T-helper 2 cell treated with Interferon-gamma antibody and Interleukin-4, amounts not matched to agents 5 μg/mL and 100 μg/mL, for 36 hours (primary cell): ENCODE measurements at regions not wholly inside any gene's neighbourhood (a gene's known extent, or its start where the extent isn't known, plus 50 kb on each side); places are given as distances from the start of the nearest gene placed in this dataset.
A peak's percentile ranks its signal among the peaks of the same experiment; 100 is the strongest.
"Not testable (repeated sequence)": the region's sequence is repeated elsewhere in the genome, so short reads cannot be mapped to it uniquely, and the experiment has no call there.

Source experiments
- DNase-seq: peaks from one replicate; pipeline ENCODE4 v3.0.0; 2021; ENCODE audit warnings: low spot score
- H3K27ac Mint-ChIP-seq: one replicate; pipeline ENCODE4 v1.8.0; 2021; ENCODE audit warnings: mild to moderate bottlenecking, mixed read lengths
- H3K27me3 Mint-ChIP-seq: one replicate; pipeline ENCODE4 v1.8.0; 2021; ENCODE audit warnings: low read depth, mixed read lengths
- H3K36me3 Mint-ChIP-seq: one replicate; pipeline ENCODE4 v1.8.0; 2021; ENCODE audit warnings: low read depth, mixed read lengths
- H3K4me1 Mint-ChIP-seq: one replicate; pipeline ENCODE4 v1.8.0; 2021; ENCODE audit warnings: low read depth, mixed read lengths
- H3K4me3 Mint-ChIP-seq: one replicate; pipeline ENCODE4 v1.8.0; 2022; ENCODE audit warnings: mild to moderate bottlenecking, moderate library complexity, mixed read lengths
- H3K9me3 Mint-ChIP-seq: one replicate; pipeline ENCODE4 v1.8.0; 2021; ENCODE audit warnings: mixed read lengths

DNA sequence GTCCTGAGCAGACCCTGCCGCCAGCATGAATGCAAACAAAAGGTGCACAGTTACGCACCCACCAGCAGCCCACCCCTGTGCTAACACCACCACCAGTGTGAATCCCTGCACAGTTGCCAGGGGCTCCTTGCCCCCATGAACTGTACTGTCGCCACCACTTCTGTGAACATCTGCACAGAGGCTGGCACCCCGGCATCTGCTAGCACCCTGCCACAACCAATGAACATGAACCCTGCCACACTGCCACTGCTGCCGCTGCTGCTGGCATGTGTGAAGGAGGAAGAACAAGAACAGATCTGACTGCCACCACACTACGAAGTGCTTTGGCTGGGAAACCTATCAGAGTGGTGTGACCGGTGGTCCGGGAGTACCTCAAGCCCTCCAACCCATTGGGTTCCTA is 261.3 kb downstream of the PARM1 start:
- no peak overlapping the region for H3K27ac Mint-ChIP-seq
- peaks cover 4% of the 10 kb centered on the region for H3K9me3 Mint-ChIP-seq
- DNase-seq, result no peak
- H3K36me3 Mint-ChIP-seq, result no peaks in the 10 kb centered on the region
- no peak overlapping the region for H3K4me3 Mint-ChIP-seq
- no peaks in the 10 kb centered on the region for H3K4me1 Mint-ChIP-seq
- no peaks in the 10 kb centered on the region for H3K27me3 Mint-ChIP-seq

- DNase-seq, H3K27me3 Mint-ChIP-seq, H3K4me1 Mint-ChIP-seq, H3K36me3 Mint-ChIP-seq, H3K27ac Mint-ChIP-seq, H3K4me3 Mint-ChIP-seq, H3K9me3 Mint-ChIP-seq: not testable (repeated sequence)
Measured at GRCh38 chr4:75192182-75192581, 259.3 kb downstream of the PARM1 start.

DNA sequence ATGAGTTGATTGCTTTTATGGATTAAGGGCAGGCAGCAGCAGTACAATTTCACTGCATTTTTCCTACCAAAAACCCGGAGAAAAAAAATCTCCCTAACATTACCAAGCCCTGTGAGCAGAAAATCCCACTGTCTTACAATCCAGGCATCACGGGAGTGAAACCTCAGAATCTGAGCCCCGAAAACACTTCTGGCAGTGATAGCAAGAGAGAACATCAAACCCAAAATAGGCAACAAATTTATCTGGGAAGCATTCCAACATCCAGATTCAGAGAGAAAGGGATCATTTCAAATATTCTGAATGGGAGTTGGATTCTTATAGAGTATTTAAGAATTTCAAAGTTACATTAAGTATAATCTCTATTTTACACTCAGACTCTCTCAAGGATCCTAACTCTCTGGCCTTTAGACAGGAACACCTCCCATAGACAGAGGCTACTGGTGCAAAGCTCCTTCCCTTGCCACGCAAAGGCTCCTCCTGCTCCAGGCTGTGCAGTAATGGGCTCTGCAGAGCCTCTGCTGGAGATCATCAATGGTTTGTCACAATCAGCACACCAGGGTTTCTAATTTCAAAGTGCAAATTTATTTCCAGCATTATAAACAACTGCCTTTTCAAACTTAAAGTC is 256.9 kb downstream of the PARM1 start:
- Mint-ChIP-seq H3K27me3 (no peaks in the 10 kb centered on the region), H3K36me3 (no peaks in the 10 kb centered on the region), H3K4me1 (no peaks in the 10 kb centered on the region), H3K9me3 (no peaks in the 10 kb centered on the region), H3K4me3 (no peak overlapping the region), H3K27ac (no peak overlapping the region)
- DNase-seq, result no peak

DNA sequence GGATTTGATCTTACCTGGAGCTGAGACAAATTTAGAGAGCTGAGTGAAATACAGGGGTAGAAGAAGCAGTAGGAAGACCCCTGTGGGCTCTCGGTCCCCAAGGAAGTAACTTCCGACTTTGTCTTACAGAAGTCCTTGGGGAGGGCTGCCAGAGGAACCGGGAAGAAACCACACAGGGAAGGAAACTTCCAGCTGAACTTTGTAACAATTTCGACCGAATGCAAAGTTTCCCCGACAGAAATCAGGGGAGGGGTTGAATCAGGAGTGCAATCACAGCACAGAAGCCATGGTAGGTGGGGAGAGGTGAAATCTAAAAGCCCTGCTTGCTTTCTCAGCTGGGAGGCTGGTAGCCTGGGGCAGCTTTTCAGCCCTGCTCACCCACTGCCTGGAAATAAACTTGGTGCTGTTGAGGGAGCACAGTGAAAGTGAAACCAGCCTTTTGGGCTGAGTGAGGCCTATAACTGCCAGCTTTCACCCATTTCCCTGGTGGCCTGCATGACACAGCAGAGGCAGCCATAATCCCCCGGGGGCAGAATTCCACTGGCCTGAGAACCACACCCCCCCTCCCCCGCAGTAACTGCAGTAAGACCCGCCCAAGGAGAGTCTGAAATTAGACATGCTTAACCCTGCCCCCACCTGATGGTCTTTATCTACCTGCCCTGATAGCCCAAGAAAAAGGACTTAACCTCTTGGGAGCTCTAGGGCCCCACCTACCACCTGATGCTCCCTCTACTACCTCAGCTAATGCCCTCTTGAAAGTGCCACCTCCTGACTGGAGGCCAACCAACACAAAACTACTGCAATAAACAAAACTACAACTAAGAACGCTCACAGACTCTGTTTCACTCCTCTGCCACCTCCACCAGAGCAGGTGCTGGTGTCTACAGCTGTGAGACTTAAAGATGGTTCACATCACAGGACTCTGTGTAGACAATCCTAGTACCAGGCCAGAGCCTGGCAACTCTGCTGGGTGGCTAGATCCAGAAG is 248.2 kb downstream of the PARM1 start:
- no peaks in the 10 kb centered on the region for H3K4me1 Mint-ChIP-seq
- H3K27me3 Mint-ChIP-seq, result no peaks in the 10 kb centered on the region
- peak overlapping the region; percentile 27 for H3K27ac Mint-ChIP-seq
- no peaks in the 10 kb centered on the region for H3K36me3 Mint-ChIP-seq
- H3K9me3 Mint-ChIP-seq, result no peaks in the 10 kb centered on the region
- no peak for DNase-seq
- no peak overlapping the region for H3K4me3 Mint-ChIP-seq

DNA sequence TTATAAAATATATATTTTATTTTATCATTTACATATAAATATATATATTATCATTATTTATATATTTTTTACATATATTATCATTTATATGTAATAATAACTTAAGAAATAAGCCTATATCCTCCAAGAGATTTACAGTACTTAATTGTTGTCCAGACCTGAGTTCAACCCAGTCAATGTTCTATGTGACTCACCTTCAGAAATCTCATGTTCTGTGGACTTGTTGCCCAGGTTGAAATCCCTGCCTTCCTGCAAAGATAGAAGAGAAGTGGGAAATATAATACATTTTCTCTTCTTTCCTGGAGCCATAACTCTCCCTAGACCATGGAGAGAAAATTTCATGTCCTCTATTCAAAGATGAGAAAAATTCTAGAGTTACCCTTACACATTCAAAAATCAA is 247.3 kb downstream of the PARM1 start:
- H3K36me3 Mint-ChIP-seq, result no peaks in the 10 kb centered on the region
- no peak overlapping the region for H3K4me3 Mint-ChIP-seq
- no peaks in the 10 kb centered on the region for H3K4me1 Mint-ChIP-seq
- no peak overlapping the region for H3K27ac Mint-ChIP-seq
- H3K27me3 Mint-ChIP-seq, result no peaks in the 10 kb centered on the region
- H3K9me3 Mint-ChIP-seq, result no peaks in the 10 kb centered on the region
- no peak for DNase-seq

DNA sequence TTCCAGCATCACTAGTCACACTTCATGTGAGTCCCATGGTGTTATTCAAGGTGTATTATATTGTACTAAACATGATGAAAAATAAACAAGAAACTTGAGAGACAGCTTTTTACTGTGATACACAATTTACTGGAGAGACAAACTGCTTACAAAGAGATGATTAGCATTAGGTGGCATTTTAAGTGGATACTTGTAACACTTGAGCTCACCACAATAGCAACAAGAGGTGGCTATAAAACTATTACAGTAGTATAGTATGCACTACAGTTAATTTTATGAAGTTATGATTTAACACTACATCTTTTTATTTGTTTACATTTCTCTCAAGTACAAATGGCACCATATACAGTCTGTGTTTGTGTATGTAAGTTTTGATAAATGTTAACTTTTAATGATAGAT is 246.6 kb downstream of the PARM1 start:
- no peak for DNase-seq
- no peaks in the 10 kb centered on the region for H3K36me3 Mint-ChIP-seq
- no peak overlapping the region for H3K4me3 Mint-ChIP-seq
- no peaks in the 10 kb centered on the region for H3K4me1 Mint-ChIP-seq
- H3K9me3 Mint-ChIP-seq, result no peaks in the 10 kb centered on the region
- no peaks in the 10 kb centered on the region for H3K27me3 Mint-ChIP-seq
- no peak overlapping the region for H3K27ac Mint-ChIP-seq

GRCh38 chr4:75172551-75172950 is 239.6 kb downstream of the PARM1 start:
- Mint-ChIP-seq H3K9me3 (peaks cover 4% of the 10 kb centered on the region), H3K36me3 (no peaks in the 10 kb centered on the region), H3K4me3 (no peak overlapping the region), H3K27me3 (no peaks in the 10 kb centered on the region), H3K27ac (no peak overlapping the region), H3K4me1 (no peaks in the 10 kb centered on the region)
- no peak for DNase-seq

DNA sequence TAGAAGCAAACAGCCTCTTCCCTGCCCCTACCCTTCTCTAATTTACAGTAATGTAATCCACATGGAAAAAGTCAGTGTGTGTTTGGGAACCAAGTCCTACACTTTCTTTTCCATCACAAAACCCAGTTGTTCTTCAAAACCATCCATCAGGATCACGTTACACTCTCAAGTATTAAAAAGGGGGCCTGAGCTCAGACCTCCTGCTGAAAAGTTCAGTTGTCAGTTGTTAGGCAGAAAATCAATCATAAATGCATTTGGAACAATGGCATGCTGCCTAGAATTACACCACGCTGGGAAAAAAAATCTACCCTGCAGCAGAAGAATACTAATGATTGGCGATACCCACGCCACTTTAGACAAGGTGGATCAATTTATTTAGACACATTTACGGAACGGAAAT is 236.5 kb downstream of the PARM1 start:
- no peak for DNase-seq
- Mint-ChIP-seq H3K4me3 (no peak overlapping the region), H3K27me3 (no peaks in the 10 kb centered on the region), H3K27ac (no peak overlapping the region), H3K36me3 (no peaks in the 10 kb centered on the region), H3K4me1 (no peaks in the 10 kb centered on the region), H3K9me3 (peaks cover 14% of the 10 kb centered on the region)

DNA sequence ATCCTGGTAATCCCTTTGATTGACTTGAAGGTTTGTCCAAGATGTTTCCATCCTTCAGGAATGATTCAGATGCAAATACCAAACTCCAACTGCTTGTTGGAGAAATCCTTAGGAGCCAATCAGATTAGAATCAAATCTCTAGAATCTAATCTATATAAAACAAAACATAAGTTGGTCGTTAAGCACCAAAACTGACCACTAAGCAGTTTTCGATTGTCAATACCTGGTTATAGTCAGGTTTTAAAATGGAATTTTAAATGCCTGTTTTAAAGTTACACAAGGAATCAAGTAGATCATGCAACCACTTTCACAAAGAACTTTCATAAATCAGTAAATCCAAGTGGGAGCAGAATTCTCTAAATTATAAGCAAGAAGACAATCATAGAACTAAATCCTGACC is 236.1 kb downstream of the PARM1 start:
- H3K9me3 Mint-ChIP-seq, result peaks cover 14% of the 10 kb centered on the region
- no peak overlapping the region for H3K4me3 Mint-ChIP-seq
- H3K27me3 Mint-ChIP-seq, result no peaks in the 10 kb centered on the region
- no peaks in the 10 kb centered on the region for H3K4me1 Mint-ChIP-seq
- H3K27ac Mint-ChIP-seq, result no peak overlapping the region
- DNase-seq, result no peak
- no peaks in the 10 kb centered on the region for H3K36me3 Mint-ChIP-seq

GRCh38 chr4:75168548-75168947 is 235.6 kb downstream of the PARM1 start:
- Mint-ChIP-seq H3K9me3 (peaks cover 14% of the 10 kb centered on the region), H3K4me1 (no peaks in the 10 kb centered on the region), H3K27me3 (no peaks in the 10 kb centered on the region), H3K27ac (no peak overlapping the region), H3K4me3 (no peak overlapping the region), H3K36me3 (no peaks in the 10 kb centered on the region)
- DNase-seq, result no peak

DNA sequence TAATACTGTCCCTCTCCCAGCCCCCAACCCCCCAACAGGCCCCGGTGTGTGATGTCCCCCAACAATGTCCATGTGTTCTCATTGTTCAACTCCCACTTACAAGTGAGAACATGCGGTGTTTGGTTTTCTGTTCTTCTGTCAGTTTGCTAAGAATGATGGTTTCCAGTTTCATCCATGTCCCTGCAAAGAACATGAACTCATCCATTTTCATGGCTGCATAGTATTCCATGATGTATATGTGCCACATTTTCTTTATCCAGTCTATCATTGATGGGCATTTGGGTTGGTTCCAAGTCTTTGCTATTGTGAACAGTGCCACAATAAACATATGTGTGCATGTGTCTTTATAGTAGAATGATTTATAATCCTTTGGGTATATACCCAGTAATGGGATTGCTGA is 232.2 kb downstream of the PARM1 start:
- H3K4me3 Mint-ChIP-seq, H3K27ac Mint-ChIP-seq, H3K27me3 Mint-ChIP-seq, H3K36me3 Mint-ChIP-seq, DNase-seq, H3K4me1 Mint-ChIP-seq: not testable (repeated sequence)
- peaks cover 14% of the 10 kb centered on the region for H3K9me3 Mint-ChIP-seq

DNA sequence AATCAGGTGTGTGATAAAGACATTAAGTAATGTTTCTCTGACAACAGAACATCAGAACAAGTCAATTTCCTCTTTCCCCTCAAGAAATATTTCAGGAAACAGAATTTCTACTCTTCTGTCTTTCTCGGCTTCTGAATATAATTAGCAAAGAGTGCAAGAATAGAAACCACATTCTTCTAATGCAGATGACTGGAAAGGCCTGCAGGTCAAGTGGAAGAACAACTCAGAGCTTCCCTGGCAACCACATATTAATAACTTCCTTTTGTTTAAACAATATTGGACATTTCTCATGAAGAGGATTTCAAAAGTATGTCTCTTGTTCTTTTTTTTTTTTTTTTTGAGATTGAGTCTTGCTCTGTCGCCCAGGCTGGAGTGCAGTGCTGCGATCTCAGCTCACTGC is 225.5 kb downstream of the PARM1 start:
- H3K4me1 Mint-ChIP-seq, result no peaks in the 10 kb centered on the region
- no peaks in the 10 kb centered on the region for H3K27me3 Mint-ChIP-seq
- peaks cover 14% of the 10 kb centered on the region for H3K9me3 Mint-ChIP-seq
- no peak for DNase-seq
- H3K4me3 Mint-ChIP-seq, result no peak overlapping the region
- no peak overlapping the region for H3K27ac Mint-ChIP-seq
- H3K36me3 Mint-ChIP-seq, result peaks cover 2% of the 10 kb centered on the region

GRCh38 chr4:75154994-75155393 is 222.1 kb downstream of the PARM1 start:
- Mint-ChIP-seq H3K4me1 (no peaks in the 10 kb centered on the region), H3K4me3 (no peak overlapping the region), H3K36me3 (peaks cover 2% of the 10 kb centered on the region), H3K27me3 (no peaks in the 10 kb centered on the region), H3K27ac (no peak overlapping the region), H3K9me3 (peaks cover 14% of the 10 kb centered on the region)
- DNase-seq, result no peak

- DNase-seq, result no peak
- Mint-ChIP-seq H3K27ac (no peak overlapping the region), H3K4me3 (no peak overlapping the region), H3K4me1 (no peaks in the 10 kb centered on the region), H3K27me3 (no peaks in the 10 kb centered on the region), H3K9me3 (no peaks in the 10 kb centered on the region), H3K36me3 (no peaks in the 10 kb centered on the region)
Measured at GRCh38 chr4:75146223-75146622, 213.3 kb downstream of the PARM1 start.
